Brain microvascular endothelial cell (primary cell): ENCODE measurements at regions not wholly inside any gene's neighbourhood (a gene's known extent, or its start where the extent isn't known, plus 50 kb on each side); places are given as distances from the start of the nearest gene placed in this dataset.

Source experiments
- DNase-seq: peaks from one replicate; pipeline ENCODE4 v3.0.0-alpha.2; 2020
- H3K27ac ChIP-seq: fragments of 250-450 bp; sonication (Bioruptor Pico); 2 replicates; pipeline ENCODE4 v1.5.1; 2020; ENCODE audit warnings: mild to moderate bottlenecking, moderate library complexity
- H3K27me3 ChIP-seq: fragments of 250-450 bp; sonication (Bioruptor Pico); replicated peaks from 2 replicates; pipeline ENCODE4 v1.5.1; 2020; ENCODE audit warnings: mild to moderate bottlenecking
- H3K36me3 ChIP-seq: fragments of 250-450 bp; sonication (Bioruptor Pico); replicated peaks from 2 replicates; pipeline ENCODE4 v1.5.1; 2020; ENCODE audit warnings: mild to moderate bottlenecking
- H3K4me3 ChIP-seq: 2 replicates; pipeline ENCODE4 v1.5.1; 2011; ENCODE audit warnings: low read depth, mild to moderate bottlenecking, control low read depth, low read length, moderate library complexity
- CTCF ChIP-seq: IDR thresholded peaks from 2 replicates; pipeline ENCODE4 v1.5.1; 2011; ENCODE audit warnings: low read depth, mild to moderate bottlenecking, moderate library complexity, low read length, control low read depth, inconsistent platforms; ENCODE audit errors: missing control alignments
- in situ Hi-C: cut with HindIII; loops from 2 replicates; pipeline ENCODE4 v1.10.0; 2017; ENCODE audit warnings: low sequenced_read_pairs, low pct_ligation_motif_present

GRCh38 chr7:15007507-15007906, 105.0 kb upstream of the DGKB start:
- Histone ChIP-seq H3K36me3 (no peaks in the 10 kb centered on the region), H3K27me3 (no peaks in the 10 kb centered on the region), H3K27ac (no peak overlapping the region), H3K4me3 (no peak overlapping the region)
- in situ Hi-C loops, result no loop called here
- DNase-seq, result no peak
- peak; percentile 61 for TF ChIP-seq CTCF

GRCh38 chr7:15005672-15006071, 103.1 kb upstream of the DGKB start:
- no peak for TF ChIP-seq CTCF
- no peak for DNase-seq
- Histone ChIP-seq H3K27me3 (no peaks in the 10 kb centered on the region), H3K4me3 (no peak overlapping the region), H3K36me3 (no peaks in the 10 kb centered on the region), H3K27ac (no peak overlapping the region)
- in situ Hi-C loops, result no loop called here

- in situ Hi-C loops, result no loop called here
- Histone ChIP-seq H3K4me3 (no peak overlapping the region), H3K36me3 (no peaks in the 10 kb centered on the region), H3K27ac (no peak overlapping the region), H3K27me3 (no peaks in the 10 kb centered on the region)
- no peak for TF ChIP-seq CTCF
- no peak for DNase-seq
Observed at GRCh38 chr7:15000157-15000556, 97.6 kb upstream of the DGKB start.

GRCh38 chr7:14999331-14999730, 96.8 kb upstream of the DGKB start:
- TF ChIP-seq CTCF, result no peak

GRCh38 chr7:14995774-14996173, 93.2 kb upstream of the DGKB start:
- TF ChIP-seq CTCF, result no peak
- peak; percentile 63 for DNase-seq
- Histone ChIP-seq H3K4me3 (no peak overlapping the region), H3K27me3 (no peaks in the 10 kb centered on the region), H3K36me3 (no peaks in the 10 kb centered on the region), H3K27ac (no peak overlapping the region)
- in situ Hi-C loops, result no loop called here

More at GRCh38 chr7:14999331-14999730, 96.8 kb upstream of the DGKB start:
- H3K27ac ChIP-seq, result no peak overlapping the region
- no peak for DNase-seq
- H3K36me3 ChIP-seq, result no peaks in the 10 kb centered on the region
- no peak overlapping the region for H3K4me3 ChIP-seq
- in situ Hi-C loops, result no loop called here
- H3K27me3 ChIP-seq, result no peaks in the 10 kb centered on the region

- no peak overlapping the region for H3K27ac ChIP-seq
- no peak overlapping the region for H3K4me3 ChIP-seq
- in situ Hi-C loops, result no loop called here
- no peaks in the 10 kb centered on the region for H3K27me3 ChIP-seq
- H3K36me3 ChIP-seq, result no peaks in the 10 kb centered on the region
- no peak for TF ChIP-seq CTCF
- DNase-seq, result no peak
Observed at GRCh38 chr7:14988941-14989340, 86.4 kb upstream of the DGKB start.
